H9 (cell line): ENCODE measurements at regions not wholly inside any gene's neighbourhood (a gene's known extent, or its start where the extent isn't known, plus 50 kb on each side); places are given as distances from the start of the nearest gene placed in this dataset.

Source experiments
- DNase-seq: peaks from one replicate; pipeline ENCODE4 v3.0.0-alpha.2; 2017
- H2AFZ ChIP-seq: one replicate; pipeline ENCODE4 v1.6.1; 2013; ENCODE audit warnings: mild to moderate bottlenecking, low read length, control low read depth, moderate library complexity
- H2AK5ac ChIP-seq: 2 replicates; pipeline ENCODE4 v1.6.1; 2013; ENCODE audit warnings: low read length, control low read depth, mixed read lengths; ENCODE audit not compliant: insufficient read length
- H2BK120ac ChIP-seq: one replicate; pipeline ENCODE4 v1.6.1; 2013; ENCODE audit warnings: low read depth, mild to moderate bottlenecking, low read length, control low read depth, inconsistent platforms; ENCODE audit not compliant: poor library complexity, severe bottlenecking
- H2BK12ac ChIP-seq: 2 replicates; pipeline ENCODE4 v1.6.1; 2013; ENCODE audit warnings: low read length, control low read depth, mixed read lengths, low read depth; ENCODE audit not compliant: insufficient read length
- H2BK15ac ChIP-seq: 2 replicates; pipeline ENCODE4 v1.6.1; 2013; ENCODE audit warnings: low read depth, low read length, control low read depth
- H2BK20ac ChIP-seq: one replicate; pipeline ENCODE4 v1.6.1; 2013; ENCODE audit warnings: low read depth, mild to moderate bottlenecking, low read length, control low read depth, inconsistent platforms; ENCODE audit not compliant: poor library complexity, severe bottlenecking
- H2BK5ac ChIP-seq: 2 replicates; pipeline ENCODE4 v1.6.1; 2013; ENCODE audit warnings: low read length, control low read depth, mixed read lengths; ENCODE audit not compliant: insufficient read length
- H3K14ac ChIP-seq: 2 replicates; pipeline ENCODE4 v1.6.1; 2013; ENCODE audit warnings: low read length, control low read depth; ENCODE audit not compliant: insufficient read depth
- H3K18ac ChIP-seq: 2 replicates; pipeline ENCODE4 v1.6.1; 2013; ENCODE audit warnings: low read depth, mild to moderate bottlenecking, mixed read lengths, low read length, control low read depth; ENCODE audit not compliant: insufficient read length
- H3K23ac ChIP-seq: 2 replicates; pipeline ENCODE4 v1.6.1; 2013; ENCODE audit warnings: low read length, control low read depth, mixed read lengths, low read depth; ENCODE audit not compliant: insufficient read length
- H3K23me2 ChIP-seq: 2 replicates; pipeline ENCODE4 v1.6.1; 2013; ENCODE audit warnings: low read depth, mild to moderate bottlenecking, mixed read lengths, low read length, control low read depth; ENCODE audit not compliant: insufficient read length, poor library complexity, severe bottlenecking
- H3K27ac ChIP-seq: 2 replicates; pipeline ENCODE4 v1.5.1; 2013; ENCODE audit warnings: low read length, control low read depth, mixed read lengths, low read depth; ENCODE audit not compliant: insufficient read length
- H3K27me3 ChIP-seq: 2 replicates; pipeline ENCODE4 v1.6.1; 2013; ENCODE audit warnings: low read length, control low read depth, inconsistent platforms; ENCODE audit not compliant: insufficient read depth
- H3K4ac ChIP-seq: 2 replicates; pipeline ENCODE4 v1.6.1; 2013; ENCODE audit warnings: low read depth, mild to moderate bottlenecking, control low read depth, inconsistent platforms, low read length, moderate library complexity
- H3K4me1 ChIP-seq: 2 replicates; pipeline ENCODE4 v1.6.1; 2013; ENCODE audit warnings: low read length, control low read depth, inconsistent platforms; ENCODE audit not compliant: insufficient read depth
- H3K4me2 ChIP-seq: 2 replicates; pipeline ENCODE4 v1.6.1; 2013; ENCODE audit warnings: low read length, control low read depth, mixed read lengths; ENCODE audit not compliant: insufficient read length, insufficient read depth
- H3K56ac ChIP-seq: 2 replicates; pipeline ENCODE4 v1.6.1; 2013; ENCODE audit warnings: low read depth, mild to moderate bottlenecking, mixed read lengths, low read length, control low read depth; ENCODE audit not compliant: insufficient read length
- H3K79me1 ChIP-seq: 2 replicates; pipeline ENCODE4 v1.6.1; 2013; ENCODE audit warnings: low read depth, mild to moderate bottlenecking, moderate library complexity, low read length, control low read depth, inconsistent platforms; ENCODE audit not compliant: insufficient read depth, poor library complexity, severe bottlenecking
- H3K79me2 ChIP-seq: 2 replicates; pipeline ENCODE4 v1.6.1; 2013; ENCODE audit warnings: low read length, control low read depth, inconsistent platforms; ENCODE audit not compliant: insufficient read depth
- H3K9ac ChIP-seq: 2 replicates; pipeline ENCODE4 v1.6.1; 2013; ENCODE audit warnings: low read length, control low read depth, mixed read lengths; ENCODE audit not compliant: insufficient read length; ENCODE audit errors: extremely low read depth
- H3K9me3 ChIP-seq: one replicate; pipeline ENCODE4 v1.6.1; 2013; ENCODE audit warnings: low read depth, low read length, inconsistent platforms; ENCODE audit not compliant: control insufficient read depth
- H3T11ph ChIP-seq: one replicate; pipeline ENCODE4 v1.6.1; 2013; ENCODE audit warnings: mild to moderate bottlenecking, low read length, control low read depth, inconsistent platforms
- H4K20me1 ChIP-seq: one replicate; pipeline ENCODE4 v1.6.1; 2013; ENCODE audit not compliant: control insufficient read depth, insufficient read length, insufficient read depth
- H4K5ac ChIP-seq: 2 replicates; pipeline ENCODE4 v1.6.1; 2013; ENCODE audit warnings: low read depth, mild to moderate bottlenecking, mixed read lengths, low read length, control low read depth; ENCODE audit not compliant: insufficient read length
- H4K8ac ChIP-seq: replicated peaks from 2 replicates; pipeline ENCODE4 v1.6.1; 2013; ENCODE audit warnings: low read length, control low read depth, mixed read lengths, low read depth; ENCODE audit not compliant: insufficient read length
- H4K91ac ChIP-seq: 2 replicates; pipeline ENCODE4 v1.6.1; 2013; ENCODE audit warnings: low read depth, mild to moderate bottlenecking, moderate library complexity, mixed read lengths, low read length, control low read depth; ENCODE audit not compliant: insufficient read length
- H3K27ac Mint-ChIP-seq, 3 experiments: 2 replicates in 2 of 3; 3 replicates in 1 of 3; pipeline ENCODE4 v1.8.0; 2020 to 2021; ENCODE audit warnings: mixed read lengths in 3 of 3, mild to moderate bottlenecking in 1 of 3, moderate library complexity in 1 of 3
- H3K27me3 Mint-ChIP-seq: 2 replicates; pipeline ENCODE4 v1.8.0; 2021; ENCODE audit warnings: low read depth, mild to moderate bottlenecking, moderate library complexity, mixed read lengths
- H3K36me3 Mint-ChIP-seq, 3 experiments: 2 replicates in 2 of 3; 3 replicates in 1 of 3; pipeline ENCODE4 v1.8.0; 2020 to 2021; ENCODE audit warnings: low read depth in 3 of 3, mixed read lengths in 3 of 3; ENCODE audit not compliant: insufficient read depth in 1 of 3
- H3K4me1 Mint-ChIP-seq, 2 experiments: 2 replicates each; pipeline ENCODE4 v1.8.0; 2020; ENCODE audit warnings: mixed read lengths in 2 of 2
- H3K4me3 Mint-ChIP-seq, 2 experiments: 2 replicates in 1 of 2; 3 replicates in 1 of 2; pipeline ENCODE4 v1.8.0; 2020 to 2021; ENCODE audit warnings: mild to moderate bottlenecking in 2 of 2, mixed read lengths in 2 of 2, moderate library complexity in 1 of 2
- H3K9me3 Mint-ChIP-seq, 2 experiments: 2 replicates in 1 of 2; 3 replicates in 1 of 2; pipeline ENCODE4 v1.8.0; 2020; ENCODE audit warnings: mild to moderate bottlenecking in 2 of 2, mixed read lengths in 2 of 2, moderate library complexity in 1 of 2
- WGBS: extraction: QIAGEN DNeasy Blood & Tissue Kit; methylation state at CpG from one replicate; pipeline ENCODE4 v1.1.7; 2013; ENCODE audit warnings: missing lambda C conversion rate, low lambda C conversion rate, mixed read lengths; ENCODE audit not compliant: insufficient read length; ENCODE audit errors: extremely low coverage; 5-methylcytosine and 5-hydroxymethylcytosine counted together
- TF ChIP-seq, protein P1 (sequence below): fragments of 200-600 bp; sonication (generic); conservative IDR thresholded peaks from 3 replicates; pipeline ENCODE4 v1.8.0; 2021; ENCODE audit warnings: antibody characterized with exemption, mild to moderate bottlenecking

- no peak overlapping the region for H2BK12ac ChIP-seq
- H3K4me1 ChIP-seq: no peaks in the 10 kb centered on the region; the same call in 1 of the 2 replicates
- H3K56ac ChIP-seq: no peak overlapping the region
- no peak overlapping the region for H4K5ac ChIP-seq
- no peak overlapping the region for H3K4me2 ChIP-seq
- H4K8ac ChIP-seq: no peak overlapping the region
- Mint-ChIP-seq H3K9me3 (peaks cover 16% of the 10 kb centered on the region in 2 experiments; a peak in 3 of 5 replicates), H3K4me1 (peaks cover 11 to 14% of the 10 kb centered on the region in 2 experiments), H3K27me3 (peaks cover 19% of the 10 kb centered on the region), H3K4me3 (no peak overlapping the region), H3K36me3 (peaks cover 5 to 19% (median 8%) of the 10 kb centered on the region in 3 experiments; a peak in 5 of 7 replicates), H3K27ac (no peak overlapping the region)
- no peak overlapping the region for H3K23ac ChIP-seq
- H3K14ac ChIP-seq: no peak overlapping the region
- DNase-seq: no peak
- no peaks in the 10 kb centered on the region for H4K20me1 ChIP-seq
- no peak overlapping the region for H2AK5ac ChIP-seq
- H2BK120ac ChIP-seq: no peak overlapping the region
- no peak overlapping the region for H2BK15ac ChIP-seq
- H3K18ac ChIP-seq: no peak overlapping the region
- no peak overlapping the region for H3K9ac ChIP-seq
- H3K9me3 ChIP-seq: no peaks in the 10 kb centered on the region
- no peak overlapping the region for H3K4ac ChIP-seq
- H2BK20ac ChIP-seq: no peak overlapping the region
- H2BK5ac ChIP-seq: no peak overlapping the region
- H4K91ac ChIP-seq: no peak overlapping the region
- H3K23me2 ChIP-seq: no peaks in the 10 kb centered on the region
- no peak overlapping the region for H3T11ph ChIP-seq
- no peak overlapping the region for H3K27ac ChIP-seq
- no peaks in the 10 kb centered on the region for H3K79me1 ChIP-seq
- TF ChIP-seq, protein P1, sequence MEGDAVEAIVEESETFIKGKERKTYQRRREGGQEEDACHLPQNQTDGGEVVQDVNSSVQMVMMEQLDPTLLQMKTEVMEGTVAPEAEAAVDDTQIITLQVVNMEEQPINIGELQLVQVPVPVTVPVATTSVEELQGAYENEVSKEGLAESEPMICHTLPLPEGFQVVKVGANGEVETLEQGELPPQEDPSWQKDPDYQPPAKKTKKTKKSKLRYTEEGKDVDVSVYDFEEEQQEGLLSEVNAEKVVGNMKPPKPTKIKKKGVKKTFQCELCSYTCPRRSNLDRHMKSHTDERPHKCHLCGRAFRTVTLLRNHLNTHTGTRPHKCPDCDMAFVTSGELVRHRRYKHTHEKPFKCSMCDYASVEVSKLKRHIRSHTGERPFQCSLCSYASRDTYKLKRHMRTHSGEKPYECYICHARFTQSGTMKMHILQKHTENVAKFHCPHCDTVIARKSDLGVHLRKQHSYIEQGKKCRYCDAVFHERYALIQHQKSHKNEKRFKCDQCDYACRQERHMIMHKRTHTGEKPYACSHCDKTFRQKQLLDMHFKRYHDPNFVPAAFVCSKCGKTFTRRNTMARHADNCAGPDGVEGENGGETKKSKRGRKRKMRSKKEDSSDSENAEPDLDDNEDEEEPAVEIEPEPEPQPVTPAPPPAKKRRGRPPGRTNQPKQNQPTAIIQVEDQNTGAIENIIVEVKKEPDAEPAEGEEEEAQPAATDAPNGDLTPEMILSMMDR: no peak
- no peak overlapping the region for H2AFZ ChIP-seq
- H3K27me3 ChIP-seq: no peaks in the 10 kb centered on the region
- no CpG with 5 or more reads among the region's 16 CpGs for WGBS
- no peaks in the 10 kb centered on the region for H3K79me2 ChIP-seq
Measured at GRCh38 chr6:170030821-170031471, 259.9 kb downstream of the DLL1 start.
